HepG2 (cell line): ENCODE measurements at regions not wholly inside any gene's neighbourhood (a gene's known extent, or its start where the extent isn't known, plus 50 kb on each side); places are given as distances from the start of the nearest gene placed in this dataset.

Experiments
- ATAC-seq: fragments of 200-7000 bp; cut with Tn5 transposase; 3 replicates; pipeline ENCODE4 v1.9.1; 2020; ENCODE audit warnings: mild to moderate bottlenecking, moderate library complexity
- BruUV-seq: library from RNA; stranded (reverse); fragments of 400-500 nt; replicated peaks from 2 replicates; lab custom pipeline; 2021; lab: Mats Ljungman, UMichigan
- CTCF ChIA-PET: fragments of 300-600 bp; formaldehyde crosslinking; extraction: SDS; loops from one replicate; lab custom pipeline; 2021; ENCODE audit warnings: low total read pairs, inconsistent platforms, low intra/inter-chr PET ratio; lab: Yijun Ruan, JAX
- POLR2A ChIA-PET: fragments of 350-600 bp; sonication (Branson Sonifier 250); formaldehyde crosslinking; loops from one replicate; lab custom pipeline; 2020; ENCODE audit warnings: antibody characterized with exemption, inconsistent platforms; lab: Yijun Ruan, JAX
- DNase-seq: peaks from one replicate; pipeline ENCODE4 v3.0.0-alpha.2; 2015; ENCODE audit warnings: low spot score
- FAIRE-seq: peaks from 3 replicates; lab custom pipeline; 2011; peaks lifted over from hg19 to GRCh38; lab: Jason Lieb, UNC
- H2AFZ ChIP-seq: one replicate; pipeline ENCODE4 v1.6.1; 2011; ENCODE audit warnings: low read length, inconsistent platforms
- H3K27ac ChIP-seq: fragments of 300-600 bp; 3 replicates; pipeline ENCODE4 v1.8.0; 2011; ENCODE audit warnings: mixed run types, mild to moderate bottlenecking, mixed read lengths, low read length, inconsistent platforms; ENCODE audit not compliant: insufficient read depth; ENCODE audit errors: extremely low read length
- H3K27me3 ChIP-seq, 2 experiments: fragments of 200-600 bp in 1 of 2; 2 replicates in 1 of 2; 3 replicates in 1 of 2; pipeline versions ENCODE4 v1.6.0 to v1.8.0; 2011; ENCODE audit warnings: low read length in 2 of 2, mild to moderate bottlenecking in 2 of 2, moderate library complexity in 2 of 2, inconsistent platforms in 1 of 2; ENCODE audit not compliant: insufficient read depth in 2 of 2, control insufficient read depth in 1 of 2
- H3K36me3 ChIP-seq, 2 experiments: fragments of 200-600 bp in 1 of 2; replicated peaks in 1 of 2; 2 replicates in 1 of 2; 3 replicates in 1 of 2; pipeline versions ENCODE4 v1.5.1 to v1.8.0; 2011; ENCODE audit warnings: low read length in 2 of 2, inconsistent platforms in 1 of 2; ENCODE audit not compliant: insufficient read depth in 2 of 2, control insufficient read depth in 1 of 2
- H3K4me1 ChIP-seq: 2 replicates; pipeline ENCODE4 v1.5.1; 2012; ENCODE audit warnings: low read length, inconsistent platforms; ENCODE audit not compliant: insufficient read depth
- H3K4me2 ChIP-seq: 2 replicates; pipeline ENCODE4 v1.6.0; 2011; ENCODE audit warnings: low read depth, low read length, inconsistent platforms
- H3K4me3 ChIP-seq, 3 experiments: fragments of 200-600 bp in 1 of 3; sonication (generic), shearing (Covaris generic) in 1 of 3; replicated peaks in 1 of 3; 2 replicates each; pipeline ENCODE4 v1.5.1; 2011 to 2016; ENCODE audit warnings: low read length in 3 of 3, inconsistent platforms in 2 of 3, low read depth in 2 of 3, mild to moderate bottlenecking in 2 of 3, control low read depth in 1 of 3, mixed read lengths in 1 of 3; ENCODE audit not compliant: insufficient read depth in 1 of 3
- H3K79me2 ChIP-seq: one replicate; pipeline ENCODE4 v1.6.1; 2011; ENCODE audit warnings: low read length, inconsistent platforms; ENCODE audit not compliant: insufficient read depth
- H3K9ac ChIP-seq: 2 replicates; pipeline ENCODE4 v1.6.0; 2011; ENCODE audit warnings: mild to moderate bottlenecking, low read depth, low read length, inconsistent platforms; ENCODE audit not compliant: insufficient read depth
- H3K9me3 ChIP-seq: 2 replicates; pipeline ENCODE4 v1.5.1; 2012; ENCODE audit warnings: mild to moderate bottlenecking, low read length
- H4K20me1 ChIP-seq: 2 replicates; pipeline ENCODE4 v1.6.0; 2011; ENCODE audit warnings: inconsistent platforms, mild to moderate bottlenecking, low read length, moderate library complexity; ENCODE audit not compliant: insufficient read depth
- HBP1 ChIP-seq: IDR thresholded peaks from 2 replicates; pipeline ENCODE4 v1.6.1; 2016; ENCODE audit warnings: low read depth, control low read depth
- HOXA5 ChIP-seq: sonication (generic); formaldehyde crosslinking; IDR thresholded peaks from 2 replicates; pipeline ENCODE4 v1.4.0; 2020; ENCODE audit warnings: missing genetic modification reagents
- RARG ChIP-seq: sonication (generic); formaldehyde crosslinking; IDR thresholded peaks from 2 replicates; pipeline ENCODE4 v1.4.0; 2020; ENCODE audit warnings: low read depth, mild to moderate bottlenecking, missing genetic modification reagents
- ZC3H4 ChIP-seq: sonication (generic); formaldehyde crosslinking; IDR thresholded peaks from 2 replicates; pipeline ENCODE4 v1.4.0; 2020; ENCODE audit warnings: missing genetic modification reagents, borderline replicate concordance
- ZMYM4 ChIP-seq: sonication (generic); formaldehyde crosslinking; IDR thresholded peaks from 2 replicates; pipeline ENCODE4 v1.8.1; 2023; ENCODE audit warnings: mild to moderate bottlenecking, missing genetic modification reagents
- ZNF142 ChIP-seq: sonication (generic); formaldehyde crosslinking; IDR thresholded peaks from 2 replicates; pipeline ENCODE4 v1.4.0; 2020; ENCODE audit warnings: missing genetic modification reagents
- ZNF407 ChIP-seq: sonication (generic); formaldehyde crosslinking; IDR thresholded peaks from one replicate; pipeline ENCODE4 v1.5.1; 2020; ENCODE audit warnings: mild to moderate bottlenecking, missing genetic modification reagents; ENCODE audit errors: not compliant biosample characterization
- ZNF768 ChIP-seq: sonication (generic); formaldehyde crosslinking; IDR thresholded peaks from 2 replicates; pipeline ENCODE4 v1.4.0; 2020; ENCODE audit warnings: missing genetic modification reagents
- ZNF891 ChIP-seq: sonication (generic); formaldehyde crosslinking; IDR thresholded peaks from 2 replicates; pipeline ENCODE4 v1.5.0; 2020; ENCODE audit warnings: mild to moderate bottlenecking, missing genetic modification reagents
- WGBS: methylation state at CpG from one replicate; pipeline ENCODE4 v1.1.6; 2017; ENCODE audit warnings: low lambda C conversion rate; 5-methylcytosine and 5-hydroxymethylcytosine counted together
- in situ Hi-C: cut with HindIII; loops from 2 replicates; pipeline ENCODE4 v1.10.0; 2017; ENCODE audit warnings: low pct_unique_long_range_greater_than_20kb; ENCODE audit not compliant: extremely low pct_ligation_motif_present
- intact Hi-C: fragments of 100-400 bp; cut with micrococcal nuclease; formaldehyde crosslinking; loops from one replicate; pipeline ENCODE4 v1.10.0; 2022; ENCODE audit not compliant: unreplicated experiment

GRCh38 chr1:173421789-173422188, 55.3 kb upstream of the PRDX6 start:
- BruUV-seq: no TSS peak
- Histone ChIP-seq H3K27me3 (no peaks in the 10 kb centered on the region), H3K4me2 (no peak overlapping the region), H3K4me1 (no peaks in the 10 kb centered on the region), H3K27ac (no peak overlapping the region), H3K79me2 (no peaks in the 10 kb centered on the region), H3K9ac (no peak overlapping the region), H3K9me3 (no peaks in the 10 kb centered on the region), H2AFZ (no peak overlapping the region), H3K36me3 (peaks cover 1 to 10% of the 10 kb centered on the region in 2 experiments; a peak in 3 of 5 replicates), H3K4me3 (no peak overlapping the region), H4K20me1 (no peaks in the 10 kb centered on the region)
- DNase-seq: no peak
- no peak for FAIRE-seq
- CTCF ChIA-PET: no interaction called here
- no peak for ATAC-seq
- POLR2A ChIA-PET: no interaction called here
- in situ Hi-C loops (loop anchor here (5.0 kb wide), 1 partner anchor 401 kb away; the partner anchor contains the start of genes CENPL and DARS2), intact Hi-C loops (loop anchor here (2.0 to 10.0 kb wide), 2 partner anchors 293 to 795 kb away; partner anchors contain the start of gene KLHL20)
- 87% methylated on average over 4 of the region's 4 CpGs for WGBS
- TF ChIP-seq ZC3H4 (no peak), RARG (CRISPR knock-in tag) (no peak), HBP1 (CRISPR knock-in tag) (no peak), ZNF891 (CRISPR knock-in tag) (no peak), HOXA5 (CRISPR knock-in tag) (no peak), ZNF407 (CRISPR knock-in tag) (no peak), ZNF142 (CRISPR knock-in tag) (no peak), ZNF768 (CRISPR knock-in tag) (no peak), ZMYM4 (CRISPR knock-in tag) (no peak)
